ENCODE measurements at regions not wholly inside any gene's neighbourhood (a gene's known extent, or its start where the extent isn't known, plus 50 kb on each side); places are given as distances from the start of the nearest gene placed in this dataset.
"Not testable (repeated sequence)": the region's sequence is repeated elsewhere in the genome, so short reads cannot be mapped to it uniquely, and the experiment has no call there.

DNA sequence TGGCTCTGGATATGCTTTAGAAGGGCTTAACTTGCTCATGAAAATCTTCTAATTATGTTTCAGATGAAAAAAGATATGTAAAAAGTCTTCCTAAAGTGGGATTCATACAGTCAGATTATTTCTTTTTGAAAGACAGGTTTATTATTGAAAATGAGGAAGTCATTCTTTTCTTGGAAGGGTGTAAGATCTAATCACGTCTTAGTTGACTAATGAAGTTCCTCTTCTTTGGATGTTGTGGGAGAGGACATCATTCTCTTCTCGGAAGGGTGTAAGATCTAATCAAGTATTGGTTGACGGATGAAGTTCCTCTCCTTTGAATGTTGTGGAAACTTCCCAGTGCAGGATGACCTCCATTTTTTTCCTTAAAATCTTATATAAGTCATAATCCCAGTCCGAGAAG is 74.9 kb downstream of the ALG10 start:
- DNase-seq, result no peak

DNA sequence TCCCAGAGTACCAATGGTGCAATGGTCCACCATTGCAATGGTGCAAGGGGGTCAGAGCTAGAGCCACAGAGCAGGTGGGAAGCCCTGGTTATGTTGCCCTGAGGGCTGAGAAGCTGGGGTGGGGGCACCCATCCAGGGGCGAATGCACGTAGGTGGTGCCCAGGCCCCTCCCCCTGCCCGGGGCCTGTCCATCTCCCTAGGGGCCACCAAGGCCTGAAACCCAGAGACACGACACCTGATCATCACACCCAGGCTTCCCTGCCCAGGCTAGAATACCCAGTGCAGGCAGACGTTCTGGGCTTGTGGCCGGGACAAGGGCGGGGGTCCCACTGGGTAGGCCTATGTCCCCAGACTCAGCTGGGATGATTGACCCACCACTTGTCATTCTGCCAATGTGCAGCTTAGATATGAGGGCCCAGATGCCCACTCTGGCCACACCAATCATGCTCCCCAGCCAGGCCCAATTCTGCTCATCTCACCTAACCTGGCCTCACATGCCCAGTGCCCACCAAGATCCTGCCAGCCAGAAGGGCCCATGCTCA is 83.2 kb downstream of the ALG10 start:
- no peak for DNase-seq

DNA sequence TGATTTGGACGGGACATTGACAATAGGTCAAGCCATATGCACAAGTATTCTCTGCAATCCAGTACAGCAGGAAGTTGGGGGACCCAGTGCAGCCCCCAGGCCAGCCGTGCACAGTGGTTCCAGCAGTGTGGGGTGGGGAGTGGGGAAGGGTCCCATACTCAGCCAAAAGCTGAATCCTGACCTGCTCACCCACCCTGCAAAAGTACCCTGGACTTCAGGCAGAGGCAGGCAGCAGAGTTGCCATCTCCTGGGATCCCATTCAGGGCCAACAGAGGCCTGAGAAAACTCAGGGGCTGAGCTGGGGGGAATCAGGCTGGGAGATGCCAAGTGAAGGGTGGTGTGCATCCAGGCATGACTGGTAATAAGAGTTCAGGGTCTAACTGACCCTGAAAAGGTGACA is 83.9 kb downstream of the ALG10 start:
- no peak for DNase-seq

DNA sequence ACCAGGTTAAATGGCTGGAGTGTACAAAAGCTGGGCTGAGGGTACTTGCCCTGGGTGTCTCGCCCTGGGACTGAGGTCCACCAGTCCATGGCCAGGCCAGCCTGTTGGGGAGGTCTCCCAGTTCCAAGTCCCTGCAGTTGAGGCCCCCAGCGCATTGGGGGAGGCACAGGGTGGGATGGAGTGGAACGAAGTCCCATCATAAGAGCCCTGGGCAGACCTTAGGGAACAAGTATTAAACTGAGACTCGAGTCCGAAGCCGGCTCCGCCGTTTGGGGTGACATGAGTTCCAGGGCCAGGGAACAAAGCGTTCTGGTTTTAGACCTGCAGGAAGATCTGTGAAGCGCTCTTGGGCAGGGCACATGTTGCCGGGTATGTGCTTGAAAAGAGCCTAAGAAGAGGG is 84.7 kb downstream of the ALG10 start:
- no peak for DNase-seq

DNA sequence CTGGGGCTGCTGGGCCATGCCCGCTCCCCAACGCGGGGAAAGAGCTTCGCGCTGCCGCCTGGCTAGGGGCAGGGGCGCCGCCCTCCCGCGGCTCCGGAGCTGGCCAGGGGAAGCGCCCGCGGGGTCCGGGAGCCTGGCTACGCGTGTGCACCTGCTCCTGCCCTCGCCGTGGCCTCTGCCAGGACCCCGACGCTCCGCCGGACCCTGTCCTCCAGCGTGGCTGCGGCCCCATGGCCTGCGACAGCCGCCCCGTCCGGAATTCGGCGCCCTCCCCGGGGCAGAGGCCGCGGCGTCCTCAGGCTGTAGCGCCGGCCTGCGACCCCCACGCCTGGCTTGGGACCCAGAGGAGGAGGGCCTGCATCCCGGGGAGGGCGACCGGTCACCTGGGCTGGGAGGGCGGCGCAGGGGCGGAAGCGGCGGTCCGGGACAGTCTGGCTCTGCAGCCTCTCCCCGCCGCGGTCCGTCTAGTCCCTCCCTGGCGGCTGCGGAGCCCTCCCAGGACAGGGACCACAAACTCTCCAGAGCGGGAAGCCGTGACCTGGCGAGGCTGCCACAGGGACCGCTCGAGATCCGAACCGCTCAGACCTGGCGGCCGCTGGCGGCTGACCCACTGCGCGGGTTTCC is 85.6 kb downstream of the ALG10 start:
- no peak for DNase-seq

DNA sequence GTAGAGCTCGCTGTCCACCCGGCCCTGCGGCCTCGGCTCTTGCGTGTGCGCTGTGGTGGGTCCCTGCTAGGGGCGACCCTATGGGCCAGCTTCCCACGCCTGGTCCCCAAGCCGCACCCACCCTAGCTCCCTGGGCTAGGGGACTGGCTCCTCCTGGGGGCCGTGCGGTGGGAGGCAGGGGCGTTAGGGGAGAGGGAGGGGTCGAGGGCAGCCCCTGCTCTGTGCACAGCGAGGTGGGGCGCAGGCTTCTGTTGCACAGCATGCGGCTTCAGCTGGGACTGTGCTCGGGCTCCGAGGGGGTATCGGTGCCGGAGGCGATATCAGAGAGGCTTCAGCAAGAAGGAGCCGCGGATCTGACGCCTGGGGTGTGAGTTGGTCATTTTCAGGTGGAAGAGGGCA is 86.1 kb downstream of the ALG10 start:
- DNase-seq, result no peak

DNA sequence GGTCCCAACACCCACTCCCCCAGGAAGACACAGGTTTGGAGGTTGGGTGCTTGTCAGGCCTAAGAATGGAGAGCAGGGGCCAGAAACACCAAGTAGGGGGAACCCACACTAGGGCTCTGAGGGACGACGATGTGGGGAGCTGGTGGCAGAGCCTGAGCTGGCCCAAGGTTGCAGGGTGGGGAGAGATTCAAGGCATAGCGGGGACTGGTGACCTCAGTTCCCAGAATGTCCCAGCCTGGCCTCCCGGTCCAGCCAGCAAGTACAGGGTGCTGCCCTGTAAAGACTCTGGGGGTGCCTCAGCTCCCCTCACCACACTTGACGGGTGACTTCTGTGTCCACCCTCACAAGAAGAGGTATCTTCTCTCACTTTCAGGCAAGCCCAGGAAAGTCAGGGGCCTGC is 86.7 kb downstream of the ALG10 start:
- no peak for DNase-seq

DNA sequence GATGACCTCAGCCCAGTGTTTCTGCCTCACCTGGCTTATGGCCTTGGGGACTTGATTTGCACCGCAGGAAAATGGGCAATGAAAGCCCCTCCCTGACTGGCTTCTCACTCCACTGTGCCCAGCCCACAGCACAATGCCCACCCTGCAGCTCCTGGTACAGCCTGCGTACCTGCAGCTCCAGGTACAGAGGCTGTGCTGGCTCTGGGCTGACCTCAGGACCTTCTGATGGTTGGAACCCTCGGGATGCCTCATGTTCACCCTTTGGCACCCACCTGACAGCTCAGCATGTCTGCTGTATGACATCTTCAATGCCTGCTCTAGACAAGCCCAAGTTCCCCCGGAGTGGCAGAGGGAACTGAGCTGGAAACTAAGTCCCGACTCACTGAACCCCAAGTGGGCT is 87.1 kb downstream of the ALG10 start:
- DNase-seq, result no peak

DNA sequence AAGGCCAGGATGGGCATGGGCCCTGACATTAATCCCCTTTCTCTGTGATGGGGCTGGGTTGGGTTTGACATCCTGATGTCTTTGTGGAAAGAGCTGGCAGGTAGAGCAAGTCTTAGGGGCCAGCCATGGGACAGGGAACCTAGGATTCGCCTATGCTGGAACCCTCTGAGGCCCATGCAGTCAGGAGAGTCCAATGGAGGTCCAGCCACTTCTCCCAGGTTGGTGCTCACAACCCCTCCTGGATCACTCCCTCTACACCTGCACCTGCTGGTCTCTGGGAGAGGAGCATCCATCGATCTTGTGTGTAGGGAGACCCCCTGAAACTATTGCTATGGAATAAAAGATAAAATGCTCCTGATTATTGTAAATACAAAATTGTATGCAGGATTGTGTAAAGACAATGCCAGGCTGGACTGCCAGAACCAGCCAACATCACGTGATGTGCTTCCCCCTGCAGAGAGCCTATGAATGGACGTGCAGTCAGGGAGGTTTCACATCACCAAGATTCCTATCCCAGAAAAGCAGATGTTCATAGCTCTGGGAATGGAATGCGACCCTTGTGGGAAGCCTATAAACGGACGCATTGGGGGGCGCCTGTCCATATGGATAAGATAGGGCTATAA is 87.7 kb downstream of the ALG10 start:
- DNase-seq, result not testable (repeated sequence)

DNA sequence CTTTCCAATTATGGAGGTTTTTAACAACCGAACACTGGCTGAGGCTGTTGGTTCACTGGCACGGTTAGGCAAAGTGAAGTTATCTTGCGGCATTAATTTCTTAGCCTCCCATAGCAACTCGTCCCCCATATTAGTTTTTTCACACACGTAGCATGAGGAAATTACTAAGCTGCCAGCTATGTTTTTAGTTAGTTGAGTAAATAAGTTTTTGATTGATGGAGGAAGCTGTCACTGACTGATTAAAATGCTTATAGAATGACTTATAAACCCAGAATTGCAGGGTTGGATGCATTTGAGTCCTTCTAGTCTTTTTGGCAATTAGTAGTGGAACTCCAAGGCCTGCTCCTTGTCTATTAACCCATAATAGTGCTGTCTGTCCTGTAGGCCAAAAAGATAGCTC is 97.1 kb downstream of the ALG10 start:
- no peak for DNase-seq

DNA sequence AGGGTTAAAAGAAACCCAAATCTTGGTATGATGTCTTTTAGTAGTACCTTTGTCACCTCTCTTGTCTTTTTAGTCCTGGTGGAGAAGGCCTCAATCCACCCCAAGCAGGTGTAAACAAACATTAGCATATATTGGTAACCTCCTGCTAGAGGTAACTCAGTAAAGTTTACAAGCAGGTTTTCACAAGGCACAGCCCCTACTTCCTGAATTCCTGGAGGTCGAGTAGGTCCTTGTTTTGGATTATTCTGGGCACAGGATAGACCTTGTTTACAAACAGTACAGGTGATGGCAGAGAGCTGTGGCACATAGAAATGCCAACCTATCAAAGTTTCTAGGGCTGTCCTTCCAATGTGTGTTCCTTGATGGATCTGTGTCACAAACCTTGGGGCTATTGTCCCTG is 99.1 kb downstream of the ALG10 start:
- no peak for DNase-seq

DNA sequence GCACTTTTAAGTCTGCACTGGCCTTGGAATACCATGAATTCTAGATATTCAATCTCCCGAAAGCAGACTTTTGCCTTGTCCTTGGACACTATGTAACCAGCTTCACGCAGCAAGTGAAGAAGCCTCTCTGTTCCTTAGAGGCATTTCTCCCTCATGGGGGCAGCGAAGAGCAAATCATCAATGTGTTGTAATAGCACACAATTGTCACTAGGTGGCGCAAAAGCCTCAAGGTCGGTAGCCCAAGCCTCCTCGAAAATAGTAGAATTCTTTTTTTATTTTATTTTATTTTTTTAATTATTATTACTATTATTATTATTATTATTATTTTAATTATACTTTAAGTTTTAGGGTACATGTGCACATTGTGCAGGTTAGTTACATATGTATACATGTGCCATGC is 100.8 kb downstream of the ALG10 start:
- DNase-seq, result peak; percentile 35

DNA sequence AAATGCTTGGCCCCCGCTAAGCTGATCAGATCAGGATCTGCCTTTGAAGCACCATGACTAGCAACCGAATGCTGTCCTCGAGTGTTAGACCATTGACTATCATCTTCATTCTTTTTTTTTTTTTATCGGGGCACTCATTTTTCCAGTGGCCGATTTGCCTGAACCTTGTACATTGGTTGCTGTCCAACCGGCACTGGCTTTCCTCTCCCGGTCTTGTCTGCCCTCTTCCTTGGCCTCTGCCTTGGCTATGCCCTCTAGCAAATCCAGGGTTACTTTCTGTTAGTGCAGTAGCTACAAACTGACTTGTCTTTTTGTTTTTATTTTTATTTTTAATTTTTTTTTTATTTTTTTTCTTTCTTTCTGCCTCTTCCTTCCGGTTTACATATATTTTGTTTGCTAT is 102.3 kb downstream of the ALG10 start:
- no peak for DNase-seq

DNA sequence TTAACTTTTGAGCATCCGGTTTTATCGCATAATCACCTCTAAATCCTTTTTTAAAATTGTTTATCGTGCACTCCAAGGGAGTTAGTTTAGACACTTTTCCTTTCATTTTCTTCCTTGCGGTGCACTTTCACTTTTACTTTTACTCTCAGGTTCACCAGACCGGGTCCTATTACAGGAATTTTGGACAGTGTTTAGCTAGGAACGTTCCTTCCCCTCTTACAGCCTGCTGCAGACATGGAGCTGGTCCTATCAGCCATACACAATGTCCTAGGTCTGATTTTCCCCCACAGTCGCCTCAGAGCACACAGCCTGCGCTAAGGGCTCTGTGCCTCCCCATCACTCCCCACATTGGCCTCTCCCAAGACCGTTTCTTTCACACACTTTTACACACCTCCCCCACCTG is 103.9 kb downstream of the ALG10 start:
- no peak for DNase-seq

DNA sequence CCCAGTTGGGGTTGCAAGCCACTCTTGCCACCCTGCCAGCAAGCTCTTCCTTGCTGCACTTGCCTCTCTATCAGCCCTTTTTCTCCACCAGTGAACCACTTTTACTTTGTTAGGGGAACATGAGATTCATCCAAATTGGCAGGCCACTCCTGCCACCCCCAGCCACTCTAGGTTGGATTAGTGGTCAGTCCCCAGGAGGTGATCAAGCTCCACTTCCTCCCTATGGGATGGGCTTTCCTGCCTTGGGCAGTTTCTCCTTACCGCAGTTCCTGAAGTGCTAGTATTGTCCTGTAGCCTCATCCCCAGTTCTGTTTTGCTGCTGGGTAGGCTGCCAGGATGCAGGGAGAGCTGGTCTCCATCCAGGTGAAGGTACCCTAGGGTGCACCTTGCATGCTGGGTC is 104.5 kb downstream of the ALG10 start:
- no peak for DNase-seq

DNA sequence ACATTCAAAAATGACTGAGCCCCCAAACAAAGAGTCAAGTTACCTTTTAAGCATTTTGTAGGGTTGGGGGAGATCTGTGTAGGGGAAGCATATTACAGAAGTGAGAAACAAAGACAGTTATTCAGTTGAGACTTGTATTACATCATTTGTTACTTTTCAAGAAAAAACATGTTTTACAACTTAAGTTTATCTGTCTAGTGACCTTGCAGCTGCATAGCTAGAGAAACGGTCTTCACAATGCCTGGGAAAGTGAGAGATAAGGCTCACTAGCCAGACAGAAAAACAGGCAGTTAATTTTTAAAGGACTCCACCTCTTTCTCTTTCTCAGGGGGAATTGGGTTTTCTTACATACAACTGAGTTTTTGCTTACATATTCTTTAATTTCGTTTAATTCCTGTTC is 105.1 kb downstream of the ALG10 start:
- not testable (repeated sequence) for DNase-seq

DNA sequence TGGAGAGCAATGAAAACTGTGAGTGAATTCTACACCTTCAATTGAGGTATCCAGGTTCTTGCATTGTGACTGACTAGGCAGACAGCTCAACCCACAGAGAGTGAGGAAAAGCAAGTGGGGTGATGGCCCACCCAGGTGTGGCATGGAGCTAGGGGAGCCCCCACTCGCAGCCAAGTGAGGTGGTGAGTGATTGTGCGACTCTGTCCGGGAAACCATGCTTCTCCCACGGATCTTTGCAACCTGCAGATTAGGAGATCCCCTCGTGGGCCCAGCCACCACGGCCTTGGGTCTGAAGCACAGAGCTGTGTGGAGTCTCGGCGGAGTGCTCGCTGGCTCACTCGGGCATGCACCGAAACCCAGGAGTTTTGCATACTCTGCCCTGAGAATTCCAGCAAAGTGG is 120.1 kb downstream of the ALG10 start:
- no peak for DNase-seq

DNA sequence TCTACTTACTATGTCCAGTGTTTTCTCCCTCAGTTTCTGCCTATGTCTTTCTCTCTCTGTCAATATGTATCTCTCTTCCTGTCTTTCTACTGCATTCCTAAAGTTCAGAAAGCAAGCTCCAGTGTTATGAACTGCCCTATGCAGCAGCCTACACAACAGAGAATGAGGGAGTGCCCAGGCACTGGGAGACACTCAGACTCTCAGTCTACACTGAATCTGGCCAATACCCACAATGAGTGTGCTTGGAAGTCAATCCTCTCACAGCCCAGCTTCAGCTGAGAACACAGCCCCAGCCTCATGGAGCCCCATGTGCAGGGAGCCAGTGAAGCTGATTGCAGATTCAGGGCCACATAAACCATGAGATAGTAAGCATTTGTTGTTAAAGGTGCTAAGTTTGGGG is 128.7 kb downstream of the ALG10 start:
- no peak for DNase-seq

DNA sequence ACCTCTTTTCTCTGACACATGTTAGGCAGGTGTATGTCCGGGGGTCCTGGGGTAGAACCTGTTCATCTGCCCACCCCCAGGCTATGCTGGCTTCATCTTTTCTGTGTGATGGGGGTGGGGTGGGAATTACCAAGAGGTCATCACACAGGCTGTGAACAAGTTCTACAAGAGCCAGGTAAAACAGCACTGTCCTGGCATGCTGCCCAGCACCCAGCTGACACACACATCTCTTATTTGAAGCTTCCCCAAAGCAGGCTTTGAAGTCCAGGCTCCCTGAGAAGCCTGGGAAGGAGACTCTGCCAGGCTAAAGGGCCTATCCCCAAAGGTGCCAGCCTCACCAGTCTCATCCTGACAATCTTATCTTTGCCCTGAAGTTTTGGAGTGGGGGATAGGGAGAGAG is 141.1 kb downstream of the ALG10 start:
- no peak for DNase-seq

DNA sequence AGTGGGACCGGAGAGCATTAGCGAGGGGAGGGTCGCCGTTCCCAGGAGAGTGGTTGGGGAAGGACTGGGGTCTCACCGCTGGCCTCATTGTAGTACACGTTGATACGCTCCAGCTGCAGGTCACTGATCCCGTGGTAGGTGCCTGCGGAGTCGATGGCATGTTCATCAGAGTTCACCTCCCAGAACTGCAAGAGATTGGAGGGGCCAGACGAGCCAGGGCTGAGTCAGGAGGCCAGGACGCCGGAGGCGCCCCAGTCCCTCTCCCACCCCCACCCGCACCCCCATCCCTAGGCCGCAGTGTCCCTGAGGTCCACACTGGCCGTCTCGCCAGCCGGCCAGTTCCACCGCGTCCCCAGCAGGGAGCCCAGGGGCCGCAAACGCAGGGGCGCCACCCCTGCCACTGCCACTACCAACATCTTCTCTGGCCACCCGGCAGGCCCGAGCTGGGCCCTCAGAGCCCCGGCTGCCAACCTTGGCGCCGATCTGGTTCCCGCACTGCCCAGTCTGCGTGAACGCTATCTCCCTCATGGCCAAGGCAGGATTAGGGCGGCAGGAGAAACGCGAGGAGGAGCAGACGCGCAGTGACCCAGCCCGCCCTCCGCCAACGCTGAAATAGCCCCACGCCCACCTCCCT is 144.2 kb downstream of the ALG10 start:
- no peak for DNase-seq

DNA sequence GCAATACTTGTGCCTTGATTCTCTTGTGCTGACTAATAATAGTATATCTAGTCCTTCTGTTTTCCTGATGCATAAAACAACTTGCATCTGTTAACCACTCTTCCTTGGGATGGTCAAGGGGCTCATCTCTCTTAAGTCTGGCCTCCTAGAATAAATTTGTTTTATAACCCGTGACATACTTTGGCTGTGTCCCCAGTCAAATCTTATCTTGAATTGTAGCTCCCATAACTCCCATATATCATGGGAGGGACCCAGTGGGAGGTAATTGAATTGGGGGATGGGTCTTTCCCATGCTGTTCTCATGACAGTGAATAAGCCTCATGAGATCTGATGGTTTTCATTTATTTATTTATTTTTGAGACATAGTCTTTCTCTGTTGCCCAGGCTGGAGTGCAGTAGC is 146.2 kb downstream of the ALG10 start:
- DNase-seq, result not testable (repeated sequence)

DNA sequence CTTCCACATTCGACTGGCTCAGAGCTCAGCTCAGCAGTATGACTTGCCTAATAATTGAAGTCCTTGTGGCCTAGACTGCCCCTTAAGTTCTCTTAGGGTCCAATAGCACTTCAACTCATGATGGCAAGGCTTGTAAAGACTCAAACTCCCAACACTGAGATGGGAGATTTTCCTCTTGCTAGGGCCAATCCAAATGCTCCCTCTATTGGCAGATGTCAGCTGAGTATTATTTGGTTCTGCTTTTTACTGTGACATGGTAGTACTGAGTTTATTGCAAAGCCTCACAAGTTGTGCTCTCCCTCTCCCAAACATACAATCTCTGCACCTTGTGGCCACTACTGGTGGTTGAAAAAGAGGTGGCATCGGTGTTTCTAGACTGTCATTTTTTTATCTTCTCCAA is 164.2 kb downstream of the ALG10 start:
- no peak for DNase-seq

DNA sequence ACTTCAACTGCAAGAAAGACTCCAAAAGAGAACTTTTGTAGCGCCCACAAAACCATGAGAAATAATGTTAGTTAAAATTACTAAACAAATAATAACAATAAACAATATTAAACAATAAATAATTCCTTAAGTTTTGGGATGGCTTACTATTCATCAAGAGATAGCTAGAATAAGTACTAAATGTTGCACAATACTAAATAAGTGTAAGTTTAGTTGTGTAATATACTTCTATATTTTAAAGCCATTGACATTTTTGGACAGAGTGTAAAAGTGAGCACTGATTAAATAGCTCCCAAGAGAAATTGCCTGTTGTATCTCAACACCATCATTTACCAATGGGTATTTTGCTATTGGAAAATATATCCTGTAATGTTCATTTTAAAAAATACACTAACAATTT is 166.7 kb downstream of the ALG10 start:
- no peak for DNase-seq

DNA sequence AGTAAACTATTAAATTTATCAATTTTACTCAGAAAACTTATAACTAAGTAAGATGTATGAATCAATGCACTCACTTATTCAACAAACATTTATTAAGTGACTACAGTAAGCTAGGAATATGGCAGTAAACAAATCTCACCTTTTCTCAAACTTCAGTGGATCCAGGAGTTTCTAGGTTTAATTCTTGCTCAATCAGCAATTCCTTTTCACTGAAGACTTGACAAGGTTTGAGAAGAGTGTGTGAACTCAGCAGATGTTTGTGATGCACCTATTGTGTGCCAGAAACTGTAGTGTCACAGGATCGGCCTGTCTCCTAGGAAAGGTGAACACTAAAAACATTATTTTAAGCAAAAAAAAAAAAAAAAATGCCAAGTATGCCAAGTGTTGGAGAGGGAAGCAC is 167.8 kb downstream of the ALG10 start:
- no peak for DNase-seq

DNA sequence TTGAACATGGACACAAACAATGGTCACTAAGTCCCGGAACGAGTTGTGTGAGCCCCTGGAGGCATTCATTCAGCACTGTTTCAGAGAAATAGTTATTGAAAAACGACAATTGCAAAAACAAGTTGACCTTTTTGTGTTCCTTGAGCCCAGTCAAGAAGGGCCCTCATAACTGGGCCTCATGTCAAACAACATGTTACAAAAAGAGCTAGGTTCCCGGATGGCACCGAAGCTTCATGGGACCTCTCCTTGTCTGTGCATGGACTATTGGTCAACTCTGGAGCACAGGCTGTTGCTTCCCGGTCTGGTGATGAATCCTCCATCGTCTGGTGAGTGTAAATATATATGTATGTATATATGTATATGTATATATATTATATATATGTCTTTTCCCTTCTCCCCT is 176.6 kb downstream of the ALG10 start:
- no peak for DNase-seq

Measured in T1000 (cell line).